ENCODE measurements at regions not wholly inside any gene's neighbourhood (a gene's known extent, or its start where the extent isn't known, plus 50 kb on each side); places are given as distances from the start of the nearest gene placed in this dataset.

- TF ChIP-seq CTCF (IDR thresholded peaks at IDR 0.05): no peak
- no peak for TF ChIP-seq POLR2A (IDR thresholded peaks at IDR 0.05)
- no peak for TF ChIP-seq EP300 (IDR thresholded peaks at IDR 0.05; ENCODE audit: low read depth)
- no peak for TF ChIP-seq POLR2AphosphoS5 (IDR thresholded peaks at IDR 0.05)
Observed at GRCh38 chr13:50761406-50761805, 82.1 kb downstream of the DLEU7 start.

Measured in transverse colon (tissue), 4 donors.